KMS-11 (cell line): ENCODE measurements at regions not wholly inside any gene's neighbourhood (a gene's known extent, or its start where the extent isn't known, plus 50 kb on each side); places are given as distances from the start of the nearest gene placed in this dataset.

ENCODE experiments used
- H2AFZ ChIP-seq: fragments of 200-600 bp; sonication (generic); 2 replicates; pipeline ENCODE4 v1.6.1; 2016; ENCODE audit warnings: antibody characterized with exemption, mixed run types, low read depth
- H3K27ac ChIP-seq: fragments of 200-600 bp; sonication (generic); 2 replicates; pipeline ENCODE4 v1.6.1; 2016; ENCODE audit warnings: mild to moderate bottlenecking, mixed run types
- H3K27me3 ChIP-seq: fragments of 200-600 bp; sonication (generic); 2 replicates; pipeline ENCODE4 v1.6.1; 2017; ENCODE audit warnings: mild to moderate bottlenecking, low read depth, mixed run types, moderate library complexity; ENCODE audit not compliant: insufficient read depth
- H3K36me3 ChIP-seq: fragments of 200-600 bp; sonication (generic); 2 replicates; pipeline ENCODE4 v1.6.1; 2017; ENCODE audit warnings: mild to moderate bottlenecking, mixed run types; ENCODE audit not compliant: insufficient read depth
- H3K4me1 ChIP-seq: fragments of 200-600 bp; sonication (generic); 2 replicates; pipeline ENCODE4 v1.6.1; 2016; ENCODE audit warnings: mild to moderate bottlenecking, low read depth, mixed run types; ENCODE audit not compliant: poor library complexity, severe bottlenecking
- H3K4me2 ChIP-seq: fragments of 200-600 bp; sonication (generic); 2 replicates; pipeline ENCODE4 v1.7.0; 2016; ENCODE audit warnings: mild to moderate bottlenecking, mixed run types
- H3K4me3 ChIP-seq: fragments of 200-600 bp; sonication (generic); IDR thresholded peaks from 2 replicates; pipeline ENCODE4 v1.6.1; 2017; ENCODE audit warnings: low read depth, low read length, mixed read lengths; ENCODE audit not compliant: insufficient read depth
- H3K79me2 ChIP-seq: fragments of 200-600 bp; sonication (generic); 2 replicates; pipeline ENCODE4 v1.6.1; 2016; ENCODE audit warnings: low read depth, mixed run types; ENCODE audit not compliant: insufficient read depth
- H3K9ac ChIP-seq: fragments of 200-600 bp; sonication (generic); 2 replicates; pipeline ENCODE4 v1.6.1; 2016; ENCODE audit warnings: mild to moderate bottlenecking, mixed run types
- H4K20me1 ChIP-seq: fragments of 200-600 bp; sonication (generic); 2 replicates; pipeline ENCODE4 v1.6.1; 2016; ENCODE audit warnings: mild to moderate bottlenecking, mixed run types; ENCODE audit not compliant: insufficient read depth
- CTCF ChIP-seq: fragments of 200-600 bp; sonication (generic); conservative IDR thresholded peaks from 2 replicates; pipeline ENCODE4 v1.6.1; 2017; ENCODE audit warnings: low read depth, mild to moderate bottlenecking, antibody characterized with exemption, low read length, moderate library complexity, mixed read lengths

GRCh38 chr9:113807173-113808061 lies 68.7 kb upstream of the ZNF618 start:
- no peak overlapping the region for H3K4me3 ChIP-seq
- H3K9ac ChIP-seq: no peak overlapping the region
- no peak overlapping the region for H3K27ac ChIP-seq
- H3K4me2 ChIP-seq: no peak overlapping the region
- no peaks in the 10 kb centered on the region for H3K4me1 ChIP-seq
- H3K36me3 ChIP-seq: no peaks in the 10 kb centered on the region
- no peaks in the 10 kb centered on the region for H3K27me3 ChIP-seq
- peak; percentile 92 for TF ChIP-seq CTCF
- no peaks in the 10 kb centered on the region for H3K79me2 ChIP-seq
- H2AFZ ChIP-seq: peak overlapping the region; percentile 42; the same call in 1 of the 2 replicates
- H4K20me1 ChIP-seq: no peaks in the 10 kb centered on the region

GRCh38 chr9:113808391-113809358 lies 67.4 kb upstream of the ZNF618 start:
- Histone ChIP-seq H3K79me2 (no peaks in the 10 kb centered on the region), H3K9ac (no peak overlapping the region), H3K36me3 (no peaks in the 10 kb centered on the region), H3K4me2 (no peak overlapping the region), H3K4me1 (no peaks in the 10 kb centered on the region), H2AFZ (no peak overlapping the region), H4K20me1 (no peaks in the 10 kb centered on the region), H3K27me3 (no peaks in the 10 kb centered on the region), H3K27ac (no peak overlapping the region), H3K4me3 (no peak overlapping the region)
- no peak for TF ChIP-seq CTCF

- Histone ChIP-seq H3K27me3 (no peaks in the 10 kb centered on the region), H3K9ac (no peak overlapping the region), H4K20me1 (no peaks in the 10 kb centered on the region), H3K79me2 (no peaks in the 10 kb centered on the region), H3K4me2 (no peak overlapping the region), H3K4me3 (no peak overlapping the region), H2AFZ (no peak overlapping the region), H3K36me3 (no peaks in the 10 kb centered on the region), H3K27ac (no peak overlapping the region), H3K4me1 (no peaks in the 10 kb centered on the region)
- no peak for TF ChIP-seq CTCF
Measured at GRCh38 chr9:113817171-113817570, 58.9 kb upstream of the ZNF618 start.

GRCh38 chr9:113818391-113818790 lies 57.7 kb upstream of the ZNF618 start:
- Histone ChIP-seq H3K4me1 (no peaks in the 10 kb centered on the region), H3K79me2 (no peaks in the 10 kb centered on the region), H4K20me1 (no peaks in the 10 kb centered on the region), H3K4me2 (no peak overlapping the region), H3K4me3 (no peak overlapping the region), H3K9ac (no peak overlapping the region), H3K36me3 (no peaks in the 10 kb centered on the region), H3K27me3 (no peaks in the 10 kb centered on the region), H2AFZ (no peak overlapping the region), H3K27ac (no peak overlapping the region)
- no peak for TF ChIP-seq CTCF
